T-helper 17 cell (primary cell): ENCODE measurements at regions not wholly inside any gene's neighbourhood (a gene's known extent, or its start where the extent isn't known, plus 50 kb on each side); places are given as distances from the start of the nearest gene placed in this dataset.

ENCODE experiments used
- ATAC-seq: fragments of 150-1000 bp; cut with Tn5 transposase; 2 replicates; pipeline ENCODE4 v1.10.0; 2021; ENCODE audit warnings: mild to moderate bottlenecking, moderate library complexity
- DNase-seq, 3 donors: peaks; one replicate each; pipeline versions ENCODE4 v3.0.0 to v3.0.0-alpha.2; 2020 to 2021
- H3K9me3 ChIP-seq: one replicate; pipeline ENCODE4 v1.7.0; 2013; ENCODE audit warnings: low read length, mild to moderate bottlenecking; ENCODE audit not compliant: control insufficient read depth, poor library complexity, severe bottlenecking
- H3K27ac Mint-ChIP-seq: one replicate; pipeline ENCODE4 v1.8.0; 2022; ENCODE audit warnings: mild to moderate bottlenecking, moderate library complexity, mixed read lengths
- H3K27me3 Mint-ChIP-seq: one replicate; pipeline ENCODE4 v1.8.0; 2022; ENCODE audit warnings: mixed read lengths
- H3K36me3 Mint-ChIP-seq: one replicate; pipeline ENCODE4 v1.8.0; 2022; ENCODE audit warnings: low read depth, mixed read lengths
- H3K4me1 Mint-ChIP-seq: one replicate; pipeline ENCODE4 v1.8.0; 2022; ENCODE audit warnings: mild to moderate bottlenecking, mixed read lengths
- H3K4me3 Mint-ChIP-seq: one replicate; pipeline ENCODE4 v1.8.0; 2022; ENCODE audit warnings: mild to moderate bottlenecking, moderate library complexity, mixed read lengths

DNA sequence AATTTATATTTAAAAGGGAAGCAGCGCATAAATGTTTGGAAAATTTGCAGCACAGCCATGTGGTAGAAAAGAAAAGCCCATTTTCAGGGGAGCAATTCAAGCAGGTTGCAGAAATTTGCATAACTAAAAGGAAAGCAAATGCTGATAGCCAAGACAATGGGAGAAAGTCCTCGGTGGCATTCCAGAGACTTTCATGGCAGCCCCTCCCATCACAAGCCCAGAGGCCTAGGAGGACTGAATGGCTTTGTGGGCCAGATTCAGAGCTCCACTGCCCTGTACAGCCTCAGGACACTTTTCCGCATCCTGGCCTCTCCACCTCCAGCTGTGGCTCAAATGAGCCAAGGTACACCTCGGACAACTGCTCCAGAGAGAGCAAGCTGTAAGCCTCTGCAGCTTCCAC lies 462.9 kb downstream of the CDK5RAP2 start:
- ATAC-seq, result no peak
- Mint-ChIP-seq H3K4me3 (no peak overlapping the region), H3K27ac (no peak overlapping the region), H3K36me3 (no peaks in the 10 kb centered on the region), H3K27me3 (no peaks in the 10 kb centered on the region), H3K4me1 (no peaks in the 10 kb centered on the region)
- DNase-seq, result no peak
- H3K9me3 ChIP-seq, result no peaks in the 10 kb centered on the region

DNA sequence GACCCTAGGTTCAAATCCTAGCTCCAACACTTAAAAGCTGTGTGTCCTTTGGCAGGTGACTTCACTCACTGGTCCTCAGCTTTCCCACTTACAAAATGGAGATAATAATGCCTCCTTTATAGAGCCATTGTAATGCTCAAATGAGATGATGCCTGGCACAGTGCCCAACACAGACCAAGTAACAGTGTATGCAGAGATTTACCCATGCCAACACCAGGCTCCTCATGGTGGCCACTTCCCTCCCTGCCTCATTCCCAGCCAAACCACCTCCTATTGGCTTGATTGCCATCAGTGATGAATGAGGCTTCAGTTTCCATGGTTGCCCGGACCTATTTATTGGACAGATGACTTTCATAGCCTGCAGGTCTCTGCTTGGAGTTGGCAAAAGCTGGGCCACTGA lies 469.4 kb downstream of the CDK5RAP2 start:
- Mint-ChIP-seq H3K27ac (no peak overlapping the region), H3K27me3 (peaks cover 6% of the 10 kb centered on the region), H3K4me1 (no peaks in the 10 kb centered on the region), H3K36me3 (no peaks in the 10 kb centered on the region), H3K4me3 (no peak overlapping the region)
- no peaks in the 10 kb centered on the region for H3K9me3 ChIP-seq
- DNase-seq (no peak), ATAC-seq (no peak)

DNA sequence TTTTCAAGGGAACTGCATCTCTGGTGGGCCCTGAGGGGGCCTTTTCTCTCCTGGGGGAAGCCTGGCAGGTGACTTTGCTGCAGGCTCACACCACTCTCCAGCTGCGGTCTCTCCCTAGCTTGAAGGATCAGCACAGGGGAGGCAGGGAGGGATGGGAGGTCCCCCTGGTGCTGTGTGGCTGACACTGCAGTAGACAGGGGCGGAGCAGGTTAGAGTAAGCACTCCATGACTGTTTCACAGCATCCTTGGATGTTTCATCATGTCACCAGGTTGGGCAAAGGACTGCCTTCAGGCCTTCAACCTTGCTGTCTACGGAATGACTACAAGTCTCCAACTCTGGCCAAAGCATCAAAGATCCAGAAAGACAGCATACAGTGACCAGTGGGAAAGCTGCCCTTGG lies 470.7 kb downstream of the CDK5RAP2 start:
- Mint-ChIP-seq H3K27ac (no peak overlapping the region), H3K4me3 (no peak overlapping the region), H3K27me3 (peaks cover 6% of the 10 kb centered on the region), H3K4me1 (no peaks in the 10 kb centered on the region), H3K36me3 (no peaks in the 10 kb centered on the region)
- H3K9me3 ChIP-seq, result no peaks in the 10 kb centered on the region
- no peak for DNase-seq
- no peak for ATAC-seq

GRCh38 chr9:120107138-120107537 lies 472.8 kb downstream of the CDK5RAP2 start:
- no peaks in the 10 kb centered on the region for H3K9me3 ChIP-seq
- ATAC-seq, result no peak
- H3K4me3 Mint-ChIP-seq, result no peak overlapping the region
- H3K4me1 Mint-ChIP-seq, result no peaks in the 10 kb centered on the region
- no peaks in the 10 kb centered on the region for H3K36me3 Mint-ChIP-seq
- DNase-seq, result no peak
- H3K27ac Mint-ChIP-seq, result no peak overlapping the region
- H3K27me3 Mint-ChIP-seq, result peaks cover 6% of the 10 kb centered on the region

DNA sequence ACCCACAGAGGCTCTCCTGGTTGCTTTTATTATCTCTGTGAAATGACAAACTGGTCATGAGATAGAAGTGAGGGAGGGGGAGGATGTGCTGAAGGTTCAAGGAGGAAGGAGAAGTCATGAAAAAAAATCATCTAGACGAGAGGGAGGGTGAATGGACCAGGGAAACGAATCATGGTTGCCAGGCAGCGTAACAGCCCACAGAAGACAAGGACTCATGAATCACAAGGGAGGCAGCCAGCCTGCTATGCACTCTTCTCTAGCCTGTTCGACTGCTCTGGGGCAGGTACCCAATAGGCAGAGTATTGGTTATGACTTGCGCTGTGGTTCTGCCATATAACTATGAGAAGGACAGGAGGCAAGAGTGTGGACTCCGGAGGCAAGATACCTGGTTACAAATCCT lies 475.2 kb downstream of the CDK5RAP2 start:
- Mint-ChIP-seq H3K4me3 (no peak overlapping the region), H3K27ac (no peak overlapping the region), H3K36me3 (no peaks in the 10 kb centered on the region), H3K4me1 (no peaks in the 10 kb centered on the region), H3K27me3 (peaks cover 6% of the 10 kb centered on the region)
- no peak for DNase-seq
- H3K9me3 ChIP-seq, result no peaks in the 10 kb centered on the region
- no peak for ATAC-seq

GRCh38 chr9:120100595-120100994 lies 479.4 kb downstream of the CDK5RAP2 start:
- H3K4me3 Mint-ChIP-seq, result no peak overlapping the region
- no peaks in the 10 kb centered on the region for H3K4me1 Mint-ChIP-seq
- ATAC-seq, result no peak
- DNase-seq, result no peak
- no peaks in the 10 kb centered on the region for H3K27me3 Mint-ChIP-seq
- no peaks in the 10 kb centered on the region for H3K9me3 ChIP-seq
- H3K36me3 Mint-ChIP-seq, result no peaks in the 10 kb centered on the region
- no peak overlapping the region for H3K27ac Mint-ChIP-seq

GRCh38 chr9:120099065-120099464 lies 480.9 kb downstream of the CDK5RAP2 start:
- no peaks in the 10 kb centered on the region for H3K9me3 ChIP-seq
- Mint-ChIP-seq H3K4me3 (no peak overlapping the region), H3K27me3 (no peaks in the 10 kb centered on the region), H3K4me1 (no peaks in the 10 kb centered on the region), H3K27ac (no peak overlapping the region), H3K36me3 (no peaks in the 10 kb centered on the region)
- DNase-seq, result no peak
- no peak for ATAC-seq

DNA sequence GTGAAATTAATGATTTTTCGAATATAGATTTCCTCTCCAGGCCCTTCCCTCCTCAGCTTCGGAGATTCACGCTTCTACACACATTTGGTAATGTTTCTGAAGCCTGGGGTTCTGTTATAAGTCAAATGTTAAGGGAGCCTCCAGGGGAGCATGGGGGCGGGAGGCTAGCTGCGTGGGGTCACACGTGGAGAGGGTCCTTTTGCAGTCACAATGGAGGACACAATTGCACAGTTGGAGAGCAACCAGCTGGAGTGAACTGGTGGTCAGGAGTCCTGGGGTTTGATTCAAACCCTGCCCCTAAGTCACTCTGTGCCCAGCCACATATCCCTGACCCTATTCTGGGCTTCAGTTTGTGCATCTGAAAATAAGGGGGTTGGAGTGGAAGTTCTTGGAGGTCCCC lies 481.4 kb downstream of the CDK5RAP2 start:
- H3K4me1 Mint-ChIP-seq, result no peaks in the 10 kb centered on the region
- H3K36me3 Mint-ChIP-seq, result no peaks in the 10 kb centered on the region
- ATAC-seq (no peak), DNase-seq (no peak)
- H3K27ac Mint-ChIP-seq, result no peak overlapping the region
- H3K9me3 ChIP-seq, result no peaks in the 10 kb centered on the region
- H3K4me3 Mint-ChIP-seq, result no peak overlapping the region
- H3K27me3 Mint-ChIP-seq, result no peaks in the 10 kb centered on the region

DNA sequence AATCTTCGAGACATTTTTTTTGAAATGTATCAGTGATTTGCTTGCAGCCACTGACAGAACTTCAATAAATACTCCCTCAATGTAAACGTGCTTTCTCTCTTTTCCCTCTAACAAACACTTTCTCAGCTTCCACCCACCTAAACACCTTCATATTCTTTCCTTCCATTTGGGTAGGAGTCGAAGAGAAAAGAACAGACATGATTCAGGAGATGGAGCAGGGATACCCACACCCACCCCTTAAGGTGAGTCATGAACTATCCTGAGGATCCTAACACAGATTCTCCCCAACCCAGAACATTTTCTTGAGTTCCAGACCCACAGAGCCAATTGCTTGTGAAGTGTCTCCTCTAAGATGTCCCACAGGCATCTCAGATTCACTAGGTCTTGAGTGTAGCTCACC lies 488.8 kb downstream of the CDK5RAP2 start:
- no peaks in the 10 kb centered on the region for H3K27me3 Mint-ChIP-seq
- no peak for DNase-seq

DNA sequence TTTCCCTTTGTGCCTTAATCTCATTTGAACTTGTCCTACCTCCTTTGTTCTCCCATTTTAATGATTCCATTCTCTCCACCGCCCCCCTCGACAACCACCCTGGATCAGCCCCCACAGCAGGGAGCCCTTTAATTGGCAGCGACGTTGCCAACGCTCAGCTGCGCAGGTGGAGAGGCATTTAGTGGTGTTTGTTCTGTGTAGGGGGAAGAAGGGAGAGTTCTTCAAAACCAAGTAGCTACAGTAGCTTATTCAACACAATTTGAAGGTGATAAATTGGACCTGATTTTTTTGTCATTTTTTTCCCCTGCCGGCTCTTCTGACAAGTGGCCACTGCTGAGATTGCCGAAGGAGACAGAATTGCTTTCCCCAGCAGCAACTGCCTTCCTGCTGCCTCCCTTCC lies 499.1 kb downstream of the CDK5RAP2 start:
- H3K9me3 ChIP-seq, result no peaks in the 10 kb centered on the region
- Mint-ChIP-seq H3K27ac (no peak overlapping the region), H3K27me3 (peaks cover 5% of the 10 kb centered on the region), H3K4me1 (no peaks in the 10 kb centered on the region), H3K36me3 (no peaks in the 10 kb centered on the region), H3K4me3 (no peak overlapping the region)
- DNase-seq (no peak), ATAC-seq (no peak)

More for the DNA sequence above, 488.8 kb downstream of the CDK5RAP2 start:
- Mint-ChIP-seq H3K36me3 (no peaks in the 10 kb centered on the region), H3K4me1 (no peaks in the 10 kb centered on the region), H3K27ac (no peak overlapping the region), H3K4me3 (no peak overlapping the region)
- ATAC-seq, result no peak
- H3K9me3 ChIP-seq, result no peaks in the 10 kb centered on the region

DNA sequence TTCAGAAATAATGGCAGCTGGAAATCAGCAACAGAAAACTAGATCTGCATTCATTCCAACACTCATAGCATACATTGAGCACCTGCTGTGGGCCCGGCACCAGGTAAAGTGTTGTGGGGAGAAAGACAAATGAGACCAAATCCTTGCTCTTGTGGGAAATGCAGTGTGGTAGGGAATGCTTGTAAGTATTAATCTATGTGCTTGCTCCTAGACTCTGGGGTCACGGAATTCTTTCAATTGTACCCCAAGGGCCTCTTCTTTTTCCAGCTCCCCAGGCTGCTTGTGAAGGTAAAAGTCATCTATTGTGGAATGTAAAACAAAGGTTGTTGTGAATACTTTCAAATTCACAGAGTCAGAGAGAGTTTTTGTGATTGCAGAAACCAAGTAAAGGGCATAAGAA lies 501.9 kb downstream of the CDK5RAP2 start:
- no peaks in the 10 kb centered on the region for H3K9me3 ChIP-seq
- Mint-ChIP-seq H3K27me3 (peaks cover 11% of the 10 kb centered on the region), H3K4me3 (no peak overlapping the region), H3K27ac (no peak overlapping the region), H3K36me3 (no peaks in the 10 kb centered on the region), H3K4me1 (no peaks in the 10 kb centered on the region)
- DNase-seq (no peak), ATAC-seq (no peak)

DNA sequence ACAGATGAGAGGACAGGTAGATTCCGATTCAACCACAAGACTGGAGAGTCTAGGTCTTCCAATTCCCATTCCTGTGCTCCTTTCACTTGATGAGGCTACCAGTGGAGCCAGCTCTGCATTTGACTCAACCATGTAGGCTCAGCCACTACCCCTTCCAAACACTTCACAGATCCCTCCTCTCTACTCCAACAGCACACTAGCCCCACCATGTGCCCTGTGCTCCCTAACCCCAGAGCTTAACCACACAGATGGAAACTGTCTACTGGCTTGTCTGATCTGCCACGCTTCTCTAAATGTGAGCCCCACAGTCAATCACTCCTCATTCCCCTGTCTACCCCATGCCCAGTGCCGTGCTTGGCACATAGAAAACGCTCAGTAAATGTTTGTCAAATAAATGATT lies 508.2 kb downstream of the CDK5RAP2 start:
- ATAC-seq (no peak), DNase-seq (no peak)
- Mint-ChIP-seq H3K27ac (no peak overlapping the region), H3K27me3 (peaks cover 8% of the 10 kb centered on the region), H3K4me3 (no peak overlapping the region), H3K4me1 (no peaks in the 10 kb centered on the region), H3K36me3 (no peaks in the 10 kb centered on the region)
- H3K9me3 ChIP-seq, result no peaks in the 10 kb centered on the region

GRCh38 chr9:120066315-120066714 lies 513.7 kb downstream of the CDK5RAP2 start:
- Mint-ChIP-seq H3K36me3 (no peaks in the 10 kb centered on the region), H3K27me3 (no peaks in the 10 kb centered on the region), H3K4me3 (no peak overlapping the region), H3K4me1 (no peaks in the 10 kb centered on the region), H3K27ac (no peak overlapping the region)
- no peaks in the 10 kb centered on the region for H3K9me3 ChIP-seq
- ATAC-seq (no peak), DNase-seq (no peak)

DNA sequence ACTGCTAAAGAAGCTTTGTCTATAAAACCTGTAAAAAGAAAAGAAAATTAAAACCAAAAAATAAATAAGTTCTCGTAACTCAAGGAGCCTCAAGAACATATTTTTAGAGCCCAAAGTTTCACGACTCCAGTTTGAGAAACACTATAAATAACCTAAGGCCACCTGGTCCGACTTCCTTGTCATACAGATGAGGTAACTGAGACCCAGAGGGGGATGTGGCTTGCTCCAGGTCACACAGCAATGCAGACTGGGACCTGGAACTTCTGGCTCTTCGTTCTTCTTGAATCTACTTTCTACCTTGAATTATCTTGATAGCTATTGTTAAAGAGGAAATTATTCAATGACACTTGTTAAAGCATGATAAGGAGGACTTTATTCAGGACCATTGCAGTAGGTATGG lies 514.8 kb downstream of the CDK5RAP2 start:
- H3K9me3 ChIP-seq, result no peaks in the 10 kb centered on the region
- Mint-ChIP-seq H3K27me3 (no peaks in the 10 kb centered on the region), H3K4me3 (no peak overlapping the region), H3K36me3 (no peaks in the 10 kb centered on the region), H3K27ac (no peak overlapping the region), H3K4me1 (no peaks in the 10 kb centered on the region)
- DNase-seq (no peak), ATAC-seq (no peak)

DNA sequence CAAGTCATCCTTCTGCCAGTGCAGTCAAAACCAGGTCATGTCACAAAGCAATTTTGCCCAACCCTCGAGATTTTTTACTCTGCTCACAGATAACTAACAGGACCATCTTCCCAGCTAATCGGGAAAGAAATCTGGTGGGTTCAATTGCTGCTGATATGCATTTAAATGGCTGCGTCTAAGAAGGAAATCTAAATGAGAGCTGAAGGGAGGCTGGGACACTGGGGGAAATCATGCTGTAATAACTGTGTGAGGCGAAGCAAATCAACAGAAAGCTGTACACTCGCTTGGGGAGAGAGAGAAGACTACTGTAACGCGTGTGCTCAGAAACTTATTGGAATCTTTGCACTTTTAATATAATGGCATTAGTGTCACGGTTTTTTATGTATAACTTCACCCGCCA lies 535.0 kb downstream of the CDK5RAP2 start:
- Mint-ChIP-seq H3K4me3 (no peak overlapping the region), H3K4me1 (no peaks in the 10 kb centered on the region), H3K27ac (no peak overlapping the region), H3K27me3 (no peaks in the 10 kb centered on the region), H3K36me3 (no peaks in the 10 kb centered on the region)
- no peaks in the 10 kb centered on the region for H3K9me3 ChIP-seq
- DNase-seq (no peak), ATAC-seq (no peak)
